ENCODE measurements at regions not wholly inside any gene's neighbourhood (a gene's known extent, or its start where the extent isn't known, plus 50 kb on each side); places are given as distances from the start of the nearest gene placed in this dataset.

- TF ChIP-seq POLR2AphosphoS5 (IDR thresholded peaks at IDR 0.05; ENCODE audit: low read depth, low read length) (no peak), CHD7 (IDR thresholded peaks at IDR 0.05; ENCODE audit: insufficient replicate concordance, low read length) (no peak), CHD1 (IDR thresholded peaks at IDR 0.05; ENCODE audit: low read depth, low read length) (no peak), HDAC2 (IDR thresholded peaks at IDR 0.05; ENCODE audit: borderline replicate concordance in 1 of 2, low read depth in 2 of 2, low read length in 2 of 2) (no peak), CTCF (IDR thresholded peaks at IDR 0.05; ENCODE audit: control extremely low read depth in 1 of 3, insufficient read depth in 1 of 3, low read depth in 1 of 3, low read length in 3 of 3) (no peak), ATF2 (IDR thresholded peaks at IDR 0.05; ENCODE audit: low read length) (no peak), EZH2 (IDR thresholded peaks at IDR 0.05; ENCODE audit: low read depth, low read length, severe bottlenecking) (no peak), ATF3 (IDR thresholded peaks at IDR 0.05; ENCODE audit: insufficient read depth, low read depth, low read length) (no peak), SIX5 (IDR thresholded peaks at IDR 0.05; ENCODE audit: low read depth, low read length) (no peak), PHF8 (conservative IDR thresholded peaks at IDR 0.05; ENCODE audit: low read depth, low read length) (no peak), NRF1 (IDR thresholded peaks at IDR 0.05; ENCODE audit: low read depth, low read length) (no peak), BRCA1 (IDR thresholded peaks at IDR 0.05; ENCODE audit: low read depth, low read length) (no peak)
Observed at GRCh38 chr17:83156408-83156807, 77.0 kb downstream of the METRNL start.
